ENCODE measurements at regions not wholly inside any gene's neighbourhood (a gene's known extent, or its start where the extent isn't known, plus 50 kb on each side); places are given as distances from the start of the nearest gene placed in this dataset.

GRCh38 chrX:8404926-8405325, 59.7 kb upstream of the VCX3B start:
- H2BK120ac ChIP-seq (replicated peaks; ENCODE audit: low read depth, low read length): no peak overlapping the region
- H3K36me3 ChIP-seq (ENCODE audit: control insufficient read depth in 2 of 4, insufficient read depth in 4 of 4, low read length in 3 of 4): no peaks in the 10 kb centered on the region
- H3K4ac ChIP-seq (replicated peaks; ENCODE audit: insufficient read length, low read depth, low read length): no peak overlapping the region
- H3K4me1 ChIP-seq (replicated peaks in 1 of 4; ENCODE audit: control insufficient read depth in 3 of 4, insufficient read depth in 4 of 4, low read length in 3 of 4): no peaks in the 10 kb centered on the region
- H3K56ac ChIP-seq (replicated peaks; ENCODE audit: insufficient read length, low read depth, low read length): no peak overlapping the region
- no peaks in the 10 kb centered on the region for H3K23me2 ChIP-seq (ENCODE audit: low read depth, low read length)
- no peak overlapping the region for H3K14ac ChIP-seq (ENCODE audit: insufficient read length)
- ChIA-PET POLR2A (ENCODE audit: partially characterized antibody) (no interaction called here), CTCF (ENCODE audit: partially characterized antibody) (no interaction called here)
- DNase-seq (ENCODE audit: low read depth in 1 of 2, low spot score in 2 of 2) (no peak), FAIRE-seq (no peak)
- no peaks in the 10 kb centered on the region for H3K79me1 ChIP-seq (ENCODE audit: low read depth, low read length)
- H2BK12ac ChIP-seq (ENCODE audit: low read depth, low read length): no peak overlapping the region
- no peak overlapping the region for H4K8ac ChIP-seq (ENCODE audit: extremely low read depth, insufficient read depth, low read length)
- H4K20me1 ChIP-seq (replicated peaks in 1 of 2; ENCODE audit: control insufficient read depth in 1 of 2, insufficient read depth in 2 of 2, low read length in 2 of 2): no peaks in the 10 kb centered on the region
- no peak overlapping the region for H4K91ac ChIP-seq (replicated peaks; ENCODE audit: insufficient read length, low read length)
- no peak overlapping the region for H2BK20ac ChIP-seq (ENCODE audit: low read length)
- H2AFZ ChIP-seq (ENCODE audit: low read length): no peak overlapping the region
- no peak overlapping the region for H4K5ac ChIP-seq (ENCODE audit: insufficient read length, low read depth, low read length)
- no peak overlapping the region for H3K4me3 ChIP-seq (ENCODE audit: extremely low read depth in 1 of 4, insufficient read depth in 2 of 4, low read depth in 3 of 4, low read length in 4 of 4)
- no peak overlapping the region for H2AK5ac ChIP-seq (ENCODE audit: low read depth, low read length)
- H2BK15ac ChIP-seq (ENCODE audit: low read length): no peak overlapping the region
- WGBS, 2 experiments (ENCODE audit: extremely low coverage in 1 of 2, insufficient coverage in 1 of 2, insufficient read length in 1 of 2, insufficient replicate concordance in 2 of 2, low coverage in 1 of 2, low lambda C conversion rate in 2 of 2, missing lambda C conversion rate in 1 of 2): 40% methylated on average over 2 of the region's 2 CpGs; no CpG with 5 or more reads in 1 of the 2 experiments
- no peak overlapping the region for H3K18ac ChIP-seq (ENCODE audit: extremely low read depth, low read length)
- H3K4me2 ChIP-seq (ENCODE audit: insufficient read depth in 1 of 2, low read depth in 2 of 2, low read length in 2 of 2): no peak overlapping the region
- TF ChIP-seq JUND (IDR thresholded peaks at IDR 0.05; ENCODE audit: low read length) (no peak), TCF12 (IDR thresholded peaks at IDR 0.05; ENCODE audit: low read depth, low read length) (no peak), SAP30 (IDR thresholded peaks at IDR 0.05; ENCODE audit: insufficient read depth, insufficient replicate concordance, low read length) (no peak), SIRT6 (IDR thresholded peaks at IDR 0.05; ENCODE audit: low read length) (no peak), CREB1 (IDR thresholded peaks at IDR 0.05) (no peak), POU5F1 (IDR thresholded peaks at IDR 0.05; ENCODE audit: low read depth, low read length) (no peak), CBX8 (IDR thresholded peaks at IDR 0.05; ENCODE audit: borderline replicate concordance, low read depth, low read length) (no peak), ATF2 (IDR thresholded peaks at IDR 0.05; ENCODE audit: low read length) (no peak), ATF3 (IDR thresholded peaks at IDR 0.05; ENCODE audit: insufficient read depth, low read depth, low read length) (no peak)
- H3K79me2 ChIP-seq (ENCODE audit: control insufficient read depth in 1 of 2, insufficient read depth in 2 of 2, low read length in 2 of 2): no peaks in the 10 kb centered on the region
- H3K27me3 ChIP-seq (replicated peaks in 1 of 4; ENCODE audit: control insufficient read depth in 3 of 4, extremely low read depth in 1 of 4, insufficient read depth in 3 of 4, low read length in 3 of 4): no peaks in the 10 kb centered on the region
- H2BK5ac ChIP-seq (ENCODE audit: low read depth, low read length): no peak overlapping the region
- H3K23ac ChIP-seq (ENCODE audit: insufficient read length): no peak overlapping the region
- no peak overlapping the region for H3K9ac ChIP-seq (replicated peaks in 1 of 4; ENCODE audit: extremely low read depth in 1 of 4, low read depth in 3 of 4, low read length in 3 of 4)
- no peaks in the 10 kb centered on the region for H3K9me3 ChIP-seq (ENCODE audit: insufficient read depth in 2 of 2, low read depth in 1 of 2, low read length in 1 of 2)
- H3K27ac ChIP-seq (ENCODE audit: low read depth, low read length): no peak overlapping the region
